PFSK-1 (cell line): ENCODE measurements at regions not wholly inside any gene's neighbourhood (a gene's known extent, or its start where the extent isn't known, plus 50 kb on each side); places are given as distances from the start of the nearest gene placed in this dataset.

Experiments
- FOXP2 ChIP-seq: optimal IDR thresholded peaks from 2 replicates; pipeline ENCODE3; 2011; ENCODE audit warnings: borderline replicate concordance, control low read depth, inconsistent platforms; ENCODE audit not compliant: insufficient read depth; ENCODE audit errors: extremely low read length, extremely low read depth
- POLR2AphosphoS5 ChIP-seq: IDR thresholded peaks from 2 replicates; pipeline ENCODE4 v1.6.1; 2012; ENCODE audit warnings: low read depth, mild to moderate bottlenecking, control low read depth, low read length, moderate library complexity
- REST ChIP-seq, 2 experiments: IDR thresholded peaks; 2 replicates each; pipeline versions ENCODE4 v1.6.1 to v1.8.0; 2011 to 2012; ENCODE audit warnings: low read depth in 2 of 2, low read length in 2 of 2, control low read depth in 1 of 2, inconsistent platforms in 1 of 2, mild to moderate bottlenecking in 1 of 2, moderate library complexity in 1 of 2; ENCODE audit not compliant: insufficient read depth in 1 of 2
- SIN3A ChIP-seq: IDR thresholded peaks from 2 replicates; pipeline ENCODE4 v1.6.1; 2012; ENCODE audit warnings: mild to moderate bottlenecking, low read length, moderate library complexity, borderline replicate concordance; ENCODE audit not compliant: insufficient read depth
- TAF1 ChIP-seq: IDR thresholded peaks from 2 replicates; pipeline ENCODE4 v1.6.1; 2012; ENCODE audit warnings: low read length, control low read depth, borderline replicate concordance; ENCODE audit not compliant: insufficient read depth

GRCh38 chr1:201676197-201676596 lies 137.3 kb downstream of the NAV1 start:
- TF ChIP-seq POLR2AphosphoS5 (no peak), SIN3A (no peak), TAF1 (no peak), FOXP2 (no peak), REST (IDR thresholded peaks at IDR 0.05; ENCODE audit: insufficient read depth in 1 of 2, low read depth in 2 of 2, low read length in 2 of 2) (no peak)

- TF ChIP-seq SIN3A (no peak), POLR2AphosphoS5 (no peak), REST (IDR thresholded peaks at IDR 0.05; ENCODE audit: insufficient read depth in 1 of 2, low read depth in 2 of 2, low read length in 2 of 2) (no peak), FOXP2 (no peak), TAF1 (no peak)
These were observed 137.7 kb downstream of the NAV1 start for GRCh38 chr1:201676641-201677040.

GRCh38 chr1:201678264-201679101 lies 139.6 kb downstream of the NAV1 start:
- TF ChIP-seq REST (IDR thresholded peaks at IDR 0.05; ENCODE audit: insufficient read depth in 1 of 2, low read depth in 2 of 2, low read length in 2 of 2) (no peak), TAF1 (no peak), SIN3A (no peak), POLR2AphosphoS5 (no peak), FOXP2 (no peak)

GRCh38 chr1:201681375-201681774 lies 142.4 kb downstream of the NAV1 start:
- TF ChIP-seq FOXP2 (no peak), SIN3A (no peak), TAF1 (no peak), REST (IDR thresholded peaks at IDR 0.05; ENCODE audit: insufficient read depth in 1 of 2, low read depth in 2 of 2, low read length in 2 of 2) (no peak), POLR2AphosphoS5 (no peak)
